ENCODE measurements at regions not wholly inside any gene's neighbourhood (a gene's known extent, or its start where the extent isn't known, plus 50 kb on each side); places are given as distances from the start of the nearest gene placed in this dataset.
A peak's percentile ranks its signal among the peaks of the same experiment; 100 is the strongest.

DNA sequence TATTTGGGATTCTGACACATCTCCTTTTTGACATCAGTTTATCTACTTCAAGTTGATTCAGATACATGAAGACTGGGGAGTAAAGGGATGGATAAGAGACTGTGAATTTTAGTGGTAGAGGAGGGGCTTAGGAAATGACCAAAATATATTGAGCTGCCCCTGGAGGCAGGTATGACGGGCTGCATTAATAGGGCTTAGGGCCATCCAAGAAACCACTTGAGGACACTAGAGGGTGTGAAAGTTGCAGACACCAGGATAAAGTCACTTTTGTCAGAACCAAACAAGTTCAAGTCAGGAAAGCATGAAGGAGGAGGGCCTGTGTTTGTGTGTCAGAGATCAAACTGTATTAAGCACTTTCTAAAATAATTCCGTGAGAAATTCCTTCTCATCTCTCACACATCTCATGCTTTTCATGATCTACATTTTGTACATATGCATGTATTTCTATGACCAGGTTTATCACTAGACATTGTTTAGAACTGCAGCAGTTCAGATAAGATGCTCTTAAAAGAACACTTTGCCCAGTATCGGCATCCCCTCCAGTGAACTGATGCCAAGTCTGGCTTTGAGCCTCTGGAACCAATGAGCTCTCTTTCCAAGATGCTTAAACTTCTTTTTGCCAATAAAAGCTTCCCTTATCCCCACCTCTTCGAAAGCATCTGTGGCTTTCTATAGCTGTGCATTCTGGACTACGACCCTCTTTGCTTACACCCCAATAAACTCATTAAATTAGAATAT lies 136.9 kb downstream of the SLC38A1 start:
- Mint-ChIP-seq H3K4me1 (no peaks in the 10 kb centered on the region), H3K9me3 (no peaks in the 10 kb centered on the region), H3K27ac (no peak overlapping the region), H3K36me3 (no peaks in the 10 kb centered on the region), H3K4me3 (no peak overlapping the region)
- no peak for DNase-seq (ENCODE audit: low spot score in 2 of 2)
- no peak for ATAC-seq

DNA sequence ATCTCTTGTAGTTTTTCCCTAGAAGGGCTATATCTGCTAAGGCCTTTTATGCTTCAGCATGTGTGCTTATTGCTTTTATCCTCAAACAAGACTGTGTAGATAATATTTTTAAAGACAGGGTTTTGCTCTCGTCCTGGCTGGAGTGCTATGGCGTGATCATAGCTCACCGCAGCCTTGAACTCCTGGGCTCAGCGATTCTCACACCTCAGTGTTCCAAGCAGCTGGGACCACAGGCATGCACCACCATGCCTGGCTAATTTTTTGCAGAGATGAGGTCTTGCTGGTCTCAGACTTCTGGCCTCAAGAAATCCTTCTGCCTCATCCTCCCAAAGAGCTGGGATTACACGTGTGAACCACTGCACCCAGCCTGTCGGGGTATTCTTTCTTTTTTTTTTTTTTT lies 137.3 kb upstream of the SCAF11 start:
- Mint-ChIP-seq H3K36me3 (peaks cover 7% of the 10 kb centered on the region), H3K4me3 (no peak overlapping the region), H3K9me3 (no peaks in the 10 kb centered on the region), H3K4me1 (peaks cover 7% of the 10 kb centered on the region), H3K27ac (no peak overlapping the region)
- DNase-seq (ENCODE audit: low spot score in 2 of 2) (no peak), ATAC-seq (no peak)

DNA sequence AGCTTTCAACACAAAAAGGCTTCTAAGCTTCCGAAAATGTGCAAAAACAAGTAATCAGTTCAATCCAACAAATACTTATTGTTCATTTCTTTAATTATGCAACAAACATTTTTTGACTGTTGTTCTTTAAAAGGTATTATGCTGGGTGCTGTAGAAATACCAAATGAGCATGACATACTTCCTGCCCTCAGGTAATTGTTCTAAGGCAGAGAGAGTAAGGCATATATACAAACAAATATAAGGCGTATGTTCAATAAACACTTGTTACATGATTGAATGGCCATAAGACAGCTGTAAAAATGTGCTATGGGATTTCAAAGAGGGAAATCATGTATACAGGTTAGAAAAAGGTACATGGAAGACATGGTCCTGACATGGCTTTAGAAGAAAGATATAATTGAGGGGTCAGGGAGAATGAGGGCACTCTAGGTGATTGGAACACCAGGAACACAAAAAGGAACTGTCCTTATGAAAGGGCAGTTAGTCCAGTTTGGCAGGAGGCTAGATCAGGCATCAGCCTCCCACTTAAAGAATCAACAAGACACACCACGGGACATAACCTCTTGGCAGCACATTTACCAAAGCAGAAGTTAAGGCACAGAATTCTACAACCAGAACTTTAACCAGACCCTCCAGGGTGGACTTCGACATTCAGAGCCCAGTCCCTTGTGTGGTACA lies 135.8 kb upstream of the SCAF11 start:
- no peaks in the 10 kb centered on the region for H3K9me3 Mint-ChIP-seq
- no peak overlapping the region for H3K27ac Mint-ChIP-seq
- DNase-seq (ENCODE audit: low spot score in 2 of 2) (no peak), ATAC-seq (no peak)
- H3K4me3 Mint-ChIP-seq, result no peak overlapping the region
- peaks cover 7% of the 10 kb centered on the region for H3K36me3 Mint-ChIP-seq
- H3K4me1 Mint-ChIP-seq, result peaks cover 7% of the 10 kb centered on the region

DNA sequence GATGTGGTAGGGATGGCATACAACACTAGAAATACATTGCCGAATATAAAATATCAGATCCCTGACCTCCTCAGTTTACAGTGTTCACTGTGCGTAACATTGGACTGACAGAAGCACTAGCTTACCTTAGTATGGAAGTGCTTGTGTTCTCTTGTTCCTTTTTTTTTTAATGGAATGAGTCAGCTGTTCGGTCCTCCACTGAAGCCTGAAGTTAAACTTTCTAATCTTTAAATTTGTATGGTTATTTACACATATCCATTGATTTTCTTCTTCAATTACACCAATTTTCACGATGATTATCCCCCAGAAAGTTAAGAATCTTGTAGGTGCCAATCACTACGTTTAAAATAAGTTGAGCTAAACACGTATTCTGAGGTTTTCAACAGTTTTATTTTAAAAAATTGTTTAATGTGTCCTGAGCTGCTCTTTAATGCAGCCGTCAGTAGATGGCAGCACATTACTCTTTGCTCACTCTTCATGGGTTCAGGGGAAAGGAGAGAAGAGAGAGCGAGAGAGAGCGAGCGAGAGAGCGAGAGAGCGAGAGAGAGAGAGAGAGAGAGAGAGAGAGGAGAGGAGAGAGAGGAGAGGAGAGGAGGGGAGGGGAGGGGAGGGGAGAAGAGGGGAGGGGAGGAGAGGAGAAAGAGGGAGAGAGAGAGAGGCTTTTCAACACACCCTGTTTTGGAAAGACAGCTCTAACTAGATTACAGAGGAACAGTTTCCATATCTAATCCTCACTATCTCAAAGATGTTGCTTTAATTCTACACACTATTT lies 134.7 kb upstream of the SCAF11 start:
- Mint-ChIP-seq H3K9me3 (no peaks in the 10 kb centered on the region), H3K4me1 (peaks cover 7% of the 10 kb centered on the region), H3K36me3 (peaks cover 7% of the 10 kb centered on the region), H3K4me3 (peak overlapping the region; percentile 47), H3K27ac (peak overlapping the region; percentile 92)
- DNase-seq (ENCODE audit: low spot score in 2 of 2) (peak in 1 of 2 donors; percentile 55), ATAC-seq (peak; percentile 89)

DNA sequence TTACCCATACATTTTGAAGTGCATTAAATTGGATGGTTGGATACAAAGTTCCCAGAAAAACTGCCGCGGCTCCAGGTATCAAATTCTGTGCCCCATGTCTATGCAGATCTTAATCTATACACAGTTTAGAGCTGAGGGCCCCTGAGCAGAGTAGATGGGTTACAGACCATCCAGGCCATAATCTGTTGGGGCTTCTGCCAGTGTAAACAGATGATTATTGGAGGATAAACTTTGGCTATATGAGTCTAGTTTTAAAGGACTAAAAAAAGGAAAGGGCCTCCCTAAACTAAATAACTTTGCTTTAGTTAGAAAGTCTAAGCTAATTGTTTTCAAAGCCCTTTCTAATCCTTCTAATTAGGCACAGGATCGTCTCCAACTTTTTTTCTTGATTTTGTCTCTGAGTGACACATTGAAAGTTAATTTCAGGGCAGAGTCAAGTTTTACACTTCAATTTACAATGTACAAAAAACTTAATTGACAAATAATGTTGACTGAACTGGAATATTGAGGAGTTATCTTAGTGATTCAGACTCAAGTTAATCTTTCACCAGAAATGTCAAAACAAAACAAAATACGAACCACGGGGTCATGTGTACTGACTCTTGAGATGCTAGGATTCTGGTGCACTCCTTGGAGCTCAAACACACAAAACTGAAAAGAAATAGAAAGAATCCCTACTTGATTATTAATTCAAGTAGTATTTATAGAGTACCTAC lies 133.9 kb upstream of the SCAF11 start:
- H3K9me3 Mint-ChIP-seq, result no peaks in the 10 kb centered on the region
- peaks cover 7% of the 10 kb centered on the region for H3K4me1 Mint-ChIP-seq
- H3K27ac Mint-ChIP-seq, result no peak overlapping the region
- DNase-seq (ENCODE audit: low spot score in 2 of 2) (no peak), ATAC-seq (no peak)
- peaks cover 7% of the 10 kb centered on the region for H3K36me3 Mint-ChIP-seq
- H3K4me3 Mint-ChIP-seq, result no peak overlapping the region

DNA sequence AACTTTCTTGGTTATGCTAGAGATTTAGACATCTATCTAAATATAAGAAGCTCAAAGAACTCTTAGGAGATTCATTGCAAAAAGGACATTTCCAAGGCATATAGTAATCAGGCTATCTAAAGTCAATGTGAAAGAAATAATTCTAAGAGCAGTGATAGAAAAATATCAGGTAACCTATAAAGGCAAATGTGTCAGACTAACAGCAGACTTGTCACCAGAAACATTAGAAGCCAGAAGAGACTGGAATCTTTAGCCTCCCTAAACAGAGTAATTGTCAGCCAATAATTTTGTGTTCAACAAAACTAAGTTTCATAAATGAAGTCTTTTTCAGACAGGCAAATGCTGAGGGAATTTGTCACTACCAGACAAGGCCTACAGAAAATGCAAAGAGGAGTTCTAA lies 122.0 kb upstream of the SCAF11 start:
- no peak for DNase-seq (ENCODE audit: low spot score in 2 of 2)
- peaks cover 3% of the 10 kb centered on the region for H3K9me3 Mint-ChIP-seq
- no peak for ATAC-seq

DNA sequence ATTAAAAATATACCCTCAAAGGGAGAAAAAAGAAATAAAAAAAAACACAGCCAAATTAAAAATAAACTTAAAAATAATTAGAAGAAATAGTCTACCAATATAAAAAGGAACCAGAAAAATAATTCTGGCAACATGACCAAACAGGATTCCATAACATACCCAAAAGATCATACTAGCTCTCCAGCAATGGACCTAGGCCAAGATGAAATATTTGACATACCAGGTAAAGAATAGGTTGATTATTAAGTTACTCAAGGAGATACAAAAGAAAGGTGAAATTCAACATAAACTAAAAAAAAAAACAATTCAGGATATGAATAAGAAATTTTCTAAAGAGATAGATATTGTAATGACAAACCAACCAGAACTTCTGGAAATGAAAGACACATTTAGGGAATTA lies 121.3 kb upstream of the SCAF11 start:
- peaks cover 3% of the 10 kb centered on the region for H3K9me3 Mint-ChIP-seq
- no peaks in the 10 kb centered on the region for H3K36me3 Mint-ChIP-seq
- DNase-seq (ENCODE audit: low spot score in 2 of 2) (no peak), ATAC-seq (no peak)
- H3K4me3 Mint-ChIP-seq, result no peak overlapping the region
- no peak overlapping the region for H3K27ac Mint-ChIP-seq
- H3K4me1 Mint-ChIP-seq, result no peaks in the 10 kb centered on the region

More for the DNA sequence above, 122.0 kb upstream of the SCAF11 start:
- Mint-ChIP-seq H3K36me3 (no peaks in the 10 kb centered on the region), H3K4me1 (no peaks in the 10 kb centered on the region), H3K4me3 (no peak overlapping the region), H3K27ac (no peak overlapping the region)

DNA sequence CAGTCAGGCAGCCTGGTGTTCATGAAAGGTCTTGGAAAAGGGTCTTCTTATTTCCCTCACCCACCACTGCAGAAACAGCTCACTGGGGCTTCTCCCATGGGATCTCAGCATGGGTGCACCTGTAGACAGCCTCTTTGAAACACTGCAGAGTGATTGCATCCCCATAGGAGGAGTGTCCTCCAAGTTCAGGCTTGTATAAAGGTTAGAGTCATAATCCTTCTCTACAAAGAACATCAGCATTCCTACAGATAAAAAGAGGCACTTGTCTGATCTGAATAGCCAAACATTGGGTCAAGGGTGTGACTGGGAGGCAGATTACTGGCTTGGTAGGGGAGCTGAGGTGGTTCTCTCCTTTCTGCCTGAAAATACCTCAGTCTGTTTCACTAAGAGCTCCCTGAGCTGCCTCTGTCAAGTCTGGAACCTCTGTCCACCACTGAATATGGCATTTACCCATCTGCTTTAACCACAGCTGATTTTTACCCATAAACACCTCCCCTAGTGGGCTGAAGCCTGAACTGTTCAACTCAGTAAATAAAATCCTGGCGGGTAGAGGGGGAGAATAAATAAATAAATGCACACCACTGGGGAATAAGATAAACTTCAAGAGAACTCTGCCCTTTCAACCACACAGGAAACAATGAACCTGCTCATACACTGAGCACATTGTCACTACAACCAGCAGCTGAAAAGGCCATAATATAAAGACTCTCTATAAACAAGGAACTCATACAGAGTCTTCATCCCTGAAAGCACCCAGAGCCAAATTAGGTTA lies 120.7 kb upstream of the SCAF11 start:
- Mint-ChIP-seq H3K27ac (no peak overlapping the region), H3K9me3 (peaks cover 3% of the 10 kb centered on the region), H3K4me1 (no peaks in the 10 kb centered on the region), H3K4me3 (no peak overlapping the region), H3K36me3 (no peaks in the 10 kb centered on the region)
- ATAC-seq, result no peak
- DNase-seq (ENCODE audit: low spot score in 2 of 2), result no peak

DNA sequence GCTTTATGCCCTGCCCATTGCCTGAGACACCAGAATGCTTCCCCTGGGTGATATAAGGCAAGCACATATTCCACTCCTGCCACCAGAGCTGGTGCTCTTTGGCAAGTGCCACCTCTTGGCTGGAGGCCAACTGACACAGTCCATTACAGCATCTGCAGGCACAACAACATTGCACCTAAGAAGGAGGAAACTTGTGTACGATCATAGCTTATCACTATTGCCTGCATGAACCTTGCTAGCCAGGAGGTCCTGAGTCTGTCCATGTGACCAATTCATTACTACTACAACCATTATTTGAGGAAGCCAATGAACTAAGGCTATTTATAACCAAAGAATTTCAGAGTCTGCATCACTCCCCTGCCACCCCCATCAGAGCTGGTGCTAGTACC lies 119.8 kb upstream of the SCAF11 start:
- DNase-seq (ENCODE audit: low spot score in 2 of 2), result no peak
- no peak overlapping the region for H3K4me3 Mint-ChIP-seq
- H3K9me3 Mint-ChIP-seq, result peaks cover 3% of the 10 kb centered on the region
- no peaks in the 10 kb centered on the region for H3K36me3 Mint-ChIP-seq
- no peaks in the 10 kb centered on the region for H3K4me1 Mint-ChIP-seq
- H3K27ac Mint-ChIP-seq, result no peak overlapping the region
- ATAC-seq, result no peak

DNA sequence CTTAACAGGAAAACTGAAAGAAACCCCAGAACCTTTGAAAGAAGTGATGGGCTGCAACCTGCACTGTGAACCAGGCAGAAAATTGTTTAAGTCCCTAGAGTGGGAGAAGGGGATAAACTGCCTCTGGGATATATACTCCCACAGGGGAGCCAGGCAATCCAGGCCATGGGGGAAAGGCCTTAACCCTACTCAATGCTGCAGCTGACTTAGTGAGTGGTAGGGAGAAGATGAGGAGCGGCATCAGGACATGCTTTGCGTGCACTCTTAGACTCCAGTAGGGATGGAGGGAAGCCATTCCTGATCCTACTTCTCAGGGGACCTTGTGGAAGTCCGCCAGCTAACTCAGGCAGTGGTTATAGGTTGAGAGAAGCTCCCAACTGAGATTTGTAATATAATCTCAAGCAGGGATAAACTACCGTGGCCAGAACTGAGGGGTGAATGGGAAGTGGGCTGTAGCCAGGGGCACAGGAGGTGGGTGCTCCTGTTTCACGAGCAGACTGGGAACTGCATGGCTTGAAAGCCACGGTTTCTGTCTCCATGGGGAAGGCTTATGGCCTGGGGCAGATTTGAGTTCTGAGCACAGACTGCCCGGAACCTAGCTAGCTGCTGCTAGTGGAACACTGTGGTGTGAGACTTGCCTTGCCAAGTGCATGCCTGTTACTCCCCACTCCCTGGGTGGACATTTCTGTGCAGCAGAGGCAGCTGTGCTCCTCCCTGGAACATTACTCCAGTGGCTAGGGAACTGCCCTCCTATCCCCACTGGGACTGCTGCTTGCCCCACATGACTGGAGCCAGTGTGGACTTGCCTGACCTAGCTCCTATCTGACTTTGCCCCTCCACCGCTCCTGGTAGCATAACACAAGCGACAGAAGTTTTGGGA lies 119.2 kb upstream of the SCAF11 start:
- no peaks in the 10 kb centered on the region for H3K4me1 Mint-ChIP-seq
- no peak overlapping the region for H3K27ac Mint-ChIP-seq
- peaks cover 3% of the 10 kb centered on the region for H3K9me3 Mint-ChIP-seq
- no peaks in the 10 kb centered on the region for H3K36me3 Mint-ChIP-seq
- no peak for ATAC-seq
- no peak overlapping the region for H3K4me3 Mint-ChIP-seq
- no peak for DNase-seq (ENCODE audit: low spot score in 2 of 2)

DNA sequence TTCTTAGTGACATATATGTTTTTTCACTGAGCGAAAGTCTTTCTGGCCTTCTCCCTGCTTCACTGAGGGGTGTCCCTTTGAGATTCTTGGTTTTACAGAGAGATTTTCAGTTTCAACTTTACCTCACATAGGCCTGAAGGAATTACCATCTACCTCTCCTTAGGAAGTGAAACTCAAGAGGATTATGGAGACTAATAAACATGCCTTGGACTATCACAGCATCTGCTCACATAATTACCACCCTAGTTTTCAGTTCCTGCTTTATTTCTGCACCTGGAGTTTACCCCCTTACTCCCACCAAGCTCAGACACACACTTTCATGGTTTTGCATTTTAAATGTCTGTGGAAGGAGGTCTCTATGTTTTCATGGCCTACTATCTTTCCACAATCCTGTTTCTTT lies 118.3 kb upstream of the SCAF11 start:
- no peak overlapping the region for H3K27ac Mint-ChIP-seq
- no peaks in the 10 kb centered on the region for H3K36me3 Mint-ChIP-seq
- H3K9me3 Mint-ChIP-seq, result peaks cover 3% of the 10 kb centered on the region
- no peak overlapping the region for H3K4me3 Mint-ChIP-seq
- DNase-seq (ENCODE audit: low spot score in 2 of 2) (no peak), ATAC-seq (no peak)
- H3K4me1 Mint-ChIP-seq, result no peaks in the 10 kb centered on the region

DNA sequence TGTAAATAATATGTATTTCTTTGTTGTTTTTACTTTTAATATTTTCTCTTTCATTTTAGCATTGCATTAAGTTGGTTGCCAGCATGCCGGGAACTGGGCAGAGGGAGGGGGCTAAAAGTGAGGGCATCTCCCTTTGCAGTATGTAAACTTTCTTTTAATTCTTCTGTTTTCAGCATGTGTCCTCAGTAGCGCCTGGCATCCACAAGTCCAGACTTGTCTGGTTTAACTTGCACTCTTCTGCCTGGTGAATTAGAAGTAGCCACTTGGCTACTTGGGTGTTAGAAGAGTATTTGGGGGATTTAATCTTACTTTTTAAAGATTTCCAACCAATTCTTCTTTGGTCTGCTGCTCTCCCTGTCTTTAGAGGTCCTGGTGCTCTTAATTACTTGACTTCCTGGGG lies 117.2 kb upstream of the SCAF11 start:
- DNase-seq (ENCODE audit: low spot score in 2 of 2) (no peak), ATAC-seq (no peak)
- Mint-ChIP-seq H3K27ac (no peak overlapping the region), H3K4me1 (no peaks in the 10 kb centered on the region), H3K4me3 (no peak overlapping the region), H3K36me3 (no peaks in the 10 kb centered on the region), H3K9me3 (peaks cover 3% of the 10 kb centered on the region)

DNA sequence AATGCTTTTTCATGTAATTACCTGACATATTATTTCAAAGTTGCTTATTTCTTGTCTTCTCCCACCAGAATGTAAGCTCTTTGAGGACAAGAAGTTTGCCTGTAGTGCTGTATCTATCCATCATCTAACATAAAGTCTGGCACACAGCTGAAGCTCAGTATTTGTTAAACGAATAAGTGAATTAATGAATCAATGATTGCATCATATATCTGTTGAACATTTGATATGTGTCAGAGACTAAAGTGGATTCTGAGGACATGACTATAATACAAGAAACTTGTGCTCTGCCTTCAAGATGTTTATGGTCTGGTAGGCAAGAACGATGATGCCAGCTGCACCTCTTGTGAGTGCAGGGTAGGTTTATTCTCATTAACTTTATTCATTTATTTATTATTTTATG lies 115.4 kb upstream of the SCAF11 start:
- Mint-ChIP-seq H3K27ac (no peak overlapping the region), H3K4me1 (no peaks in the 10 kb centered on the region), H3K36me3 (no peaks in the 10 kb centered on the region), H3K9me3 (no peaks in the 10 kb centered on the region), H3K4me3 (no peak overlapping the region)
- no peak for DNase-seq (ENCODE audit: low spot score in 2 of 2)
- ATAC-seq, result no peak

All from stimulated activated effector memory CD8-positive, alpha-beta T cell treated with anti-CD3 and anti-CD28 coated beads, Interleukin-12 subunit alpha, Interleukin-12 subunit beta, amount 100 ng/mL, for 72 hours (primary cell).